Liver (tissue), 8 donors: ENCODE measurements at regions not wholly inside any gene's neighbourhood (a gene's known extent, or its start where the extent isn't known, plus 50 kb on each side); places are given as distances from the start of the nearest gene placed in this dataset.

Source experiments
- DNase-seq: peaks from one replicate; pipeline ENCODE4 v3.0.0-alpha.2; 2017; ENCODE audit warnings: low spot score
- H3K27ac ChIP-seq, 2 donors: one replicate each; pipeline ENCODE4 v1.7.0; 2013; ENCODE audit warnings: inconsistent platforms in 2 of 2, low read length in 2 of 2, control low read depth in 1 of 2, low read depth in 1 of 2, mild to moderate bottlenecking in 1 of 2
- H3K27me3 ChIP-seq, 4 donors: one replicate each; pipeline versions ENCODE4 v1.6.1 to v1.7.0; 2013; ENCODE audit warnings: low read length in 3 of 4, inconsistent platforms in 1 of 4, mild to moderate bottlenecking in 1 of 4, moderate library complexity in 1 of 4; ENCODE audit not compliant: control insufficient read depth in 4 of 4, insufficient read depth in 4 of 4
- H3K36me3 ChIP-seq, 4 donors: one replicate each; pipeline versions ENCODE4 v1.6.1 to v1.7.0; 2013; ENCODE audit warnings: low read length in 3 of 4, mild to moderate bottlenecking in 3 of 4, low read depth in 1 of 4, moderate library complexity in 1 of 4; ENCODE audit not compliant: control insufficient read depth in 4 of 4, insufficient read depth in 3 of 4
- H3K4me1 ChIP-seq, 4 donors: one replicate each; pipeline versions ENCODE4 v1.6.1 to v1.7.0; 2013; ENCODE audit warnings: low read length in 3 of 4, mild to moderate bottlenecking in 3 of 4, moderate library complexity in 1 of 4; ENCODE audit not compliant: control insufficient read depth in 4 of 4, insufficient read depth in 4 of 4
- H3K4me3 ChIP-seq, 3 donors: one replicate each; pipeline versions ENCODE4 v1.6.1 to v1.7.0; 2013; ENCODE audit warnings: low read length in 3 of 3, control low read depth in 1 of 3, low read depth in 1 of 3, mild to moderate bottlenecking in 1 of 3
- H3K9ac ChIP-seq, 2 donors: one replicate each; pipeline ENCODE4 v1.7.0; 2013; ENCODE audit warnings: low read length in 2 of 2, mild to moderate bottlenecking in 2 of 2, moderate library complexity in 2 of 2, control low read depth in 1 of 2, low read depth in 1 of 2
- H3K9me3 ChIP-seq, 4 donors: one replicate each; pipeline versions ENCODE4 v1.6.1 to v1.7.0; 2013; ENCODE audit warnings: low read length in 3 of 4; ENCODE audit not compliant: control insufficient read depth in 4 of 4
- EGR1 ChIP-seq, 2 donors: IDR thresholded peaks; 2 replicates each; pipeline ENCODE4 v1.6.1; 2016 to 2018; ENCODE audit warnings: antibody characterized with exemption in 2 of 2, low read depth in 2 of 2
- FOXA1 ChIP-seq: IDR thresholded peaks from 2 replicates; pipeline ENCODE4 v1.6.1; 2016; ENCODE audit warnings: antibody characterized with exemption
- FOXA2 ChIP-seq: IDR thresholded peaks from 2 replicates; pipeline ENCODE4 v1.6.1; 2016; ENCODE audit warnings: antibody characterized with exemption
- GABPA ChIP-seq, 2 donors: IDR thresholded peaks in 1 of 2; conservative IDR thresholded peaks in 1 of 2; 2 replicates each; pipeline ENCODE4 v1.6.1; 2016; ENCODE audit warnings: antibody characterized with exemption in 2 of 2, mild to moderate bottlenecking in 1 of 2, moderate library complexity in 1 of 2
- HNF4A ChIP-seq, 2 donors: conservative IDR thresholded peaks; 2 replicates each; pipeline ENCODE4 v1.6.1; 2016; ENCODE audit warnings: antibody characterized with exemption in 2 of 2, mild to moderate bottlenecking in 2 of 2
- HNF4G ChIP-seq: IDR thresholded peaks from 2 replicates; pipeline ENCODE4 v1.6.1; 2016; ENCODE audit warnings: antibody characterized with exemption
- JUND ChIP-seq, 2 donors: IDR thresholded peaks; 2 replicates each; pipeline ENCODE4 v1.6.1; 2016; ENCODE audit warnings: antibody characterized with exemption in 2 of 2
- NR2F2 ChIP-seq: IDR thresholded peaks from 2 replicates; pipeline ENCODE4 v1.6.1; 2016; ENCODE audit warnings: antibody characterized with exemption
- RAD21 ChIP-seq, 2 donors: IDR thresholded peaks; 2 replicates each; pipeline ENCODE4 v1.6.1; 2016; ENCODE audit warnings: antibody characterized with exemption in 2 of 2, mild to moderate bottlenecking in 2 of 2
- REST ChIP-seq: IDR thresholded peaks from 2 replicates; pipeline ENCODE4 v1.6.1; 2016; ENCODE audit warnings: antibody characterized with exemption, mild to moderate bottlenecking
- RXRA ChIP-seq, 2 donors: IDR thresholded peaks; 2 replicates each; pipeline ENCODE4 v1.6.1; 2017 to 2018; ENCODE audit warnings: antibody characterized with exemption in 2 of 2, mild to moderate bottlenecking in 1 of 2
- SP1 ChIP-seq: IDR thresholded peaks from 2 replicates; pipeline ENCODE4 v1.6.1; 2018; ENCODE audit warnings: antibody characterized with exemption, mild to moderate bottlenecking
- TAF1 ChIP-seq: conservative IDR thresholded peaks from 2 replicates; pipeline ENCODE4 v1.6.1; 2016; ENCODE audit warnings: antibody characterized with exemption, mild to moderate bottlenecking
- YY1 ChIP-seq: IDR thresholded peaks from 2 replicates; pipeline ENCODE4 v1.6.1; 2016; ENCODE audit warnings: antibody characterized with exemption, mild to moderate bottlenecking
- WGBS: extraction: QIAGEN DNeasy Blood & Tissue Kit; methylation state at CpG from one replicate; pipeline ENCODE4 v1.1.7; 2013; 5-methylcytosine and 5-hydroxymethylcytosine counted together
- TF ChIP-seq, protein P1 (sequence below): IDR thresholded peaks from 2 replicates; pipeline ENCODE4 v1.6.1; 2016; ENCODE audit warnings: antibody characterized with exemption
- TF ChIP-seq, protein P2 (sequence below): IDR thresholded peaks from 2 replicates; pipeline ENCODE4 v1.6.1; 2016; ENCODE audit warnings: antibody characterized with exemption
- TF ChIP-seq, protein P3 (sequence below): IDR thresholded peaks from 2 replicates; pipeline ENCODE4 v1.6.1; 2016; ENCODE audit warnings: antibody characterized with exemption
- TF ChIP-seq, protein P4 (sequence below): fragments of 150-350 bp; IDR thresholded peaks from 2 replicates; pipeline ENCODE4 v1.5.1; 2017; ENCODE audit warnings: improper control_type of control experiment, low read depth, low read length; ENCODE audit not compliant: missing input control
- donor health status: healthy.
- donor health status: healthy.
- donor health status: healthy.
- donor health status: healthy.
- donor health status: healthy.

DNA sequence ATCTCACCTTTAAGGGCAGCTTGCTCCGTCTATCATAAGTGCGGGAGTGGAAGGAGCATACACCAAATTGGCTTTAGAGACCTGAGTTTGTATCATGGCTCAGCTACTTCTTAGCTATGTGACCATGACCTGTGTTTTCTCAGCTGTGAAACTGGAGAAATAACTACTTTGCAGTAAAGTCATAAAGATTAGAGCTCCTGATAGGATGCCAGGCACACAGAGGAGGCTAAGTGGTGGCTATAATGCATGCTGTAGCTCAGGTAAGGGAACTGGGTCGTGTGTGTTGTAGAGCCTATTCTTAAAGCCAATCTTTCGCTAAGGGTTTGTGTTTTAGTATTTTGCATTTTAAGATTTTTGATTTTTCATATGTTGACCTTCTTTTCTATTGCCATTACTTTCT, 451.5 kb upstream of the MAN1A1 start:
- H3K27me3 ChIP-seq = no peaks in the 10 kb centered on the region
- 67% methylated on average over 4 of the region's 4 CpGs for WGBS

More for the DNA sequence above, 451.5 kb upstream of the MAN1A1 start:
- Histone ChIP-seq H3K27ac (no peak overlapping the region), H3K36me3 (no peaks in the 10 kb centered on the region), H3K4me1 (no peaks in the 10 kb centered on the region), H3K4me3 (no peak overlapping the region), H3K9me3 (no peaks in the 10 kb centered on the region), H3K9ac (no peak overlapping the region)
- no peak for TF ChIP-seq FOXA1
- TF ChIP-seq SP1 = no peak
- TF ChIP-seq HNF4A (conservative IDR thresholded peaks at IDR 0.05) = no peak
- TF ChIP-seq HNF4G = no peak
- TF ChIP-seq, protein P1, sequence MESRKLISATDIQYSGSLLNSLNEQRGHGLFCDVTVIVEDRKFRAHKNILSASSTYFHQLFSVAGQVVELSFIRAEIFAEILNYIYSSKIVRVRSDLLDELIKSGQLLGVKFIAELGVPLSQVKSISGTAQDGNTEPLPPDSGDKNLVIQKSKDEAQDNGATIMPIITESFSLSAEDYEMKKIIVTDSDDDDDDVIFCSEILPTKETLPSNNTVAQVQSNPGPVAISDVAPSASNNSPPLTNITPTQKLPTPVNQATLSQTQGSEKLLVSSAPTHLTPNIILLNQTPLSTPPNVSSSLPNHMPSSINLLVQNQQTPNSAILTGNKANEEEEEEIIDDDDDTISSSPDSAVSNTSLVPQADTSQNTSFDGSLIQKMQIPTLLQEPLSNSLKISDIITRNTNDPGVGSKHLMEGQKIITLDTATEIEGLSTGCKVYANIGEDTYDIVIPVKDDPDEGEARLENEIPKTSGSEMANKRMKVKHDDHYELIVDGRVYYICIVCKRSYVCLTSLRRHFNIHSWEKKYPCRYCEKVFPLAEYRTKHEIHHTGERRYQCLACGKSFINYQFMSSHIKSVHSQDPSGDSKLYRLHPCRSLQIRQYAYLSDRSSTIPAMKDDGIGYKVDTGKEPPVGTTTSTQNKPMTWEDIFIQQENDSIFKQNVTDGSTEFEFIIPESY = no peak
- no peak for TF ChIP-seq RXRA (IDR thresholded peaks at IDR 0.05)
- TF ChIP-seq YY1 = no peak
- TF ChIP-seq, protein P2, sequence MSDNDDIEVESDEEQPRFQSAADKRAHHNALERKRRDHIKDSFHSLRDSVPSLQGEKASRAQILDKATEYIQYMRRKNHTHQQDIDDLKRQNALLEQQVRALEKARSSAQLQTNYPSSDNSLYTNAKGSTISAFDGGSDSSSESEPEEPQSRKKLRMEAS = no peak
- no peak for TF ChIP-seq NR2F2
- TF ChIP-seq, protein P3, sequence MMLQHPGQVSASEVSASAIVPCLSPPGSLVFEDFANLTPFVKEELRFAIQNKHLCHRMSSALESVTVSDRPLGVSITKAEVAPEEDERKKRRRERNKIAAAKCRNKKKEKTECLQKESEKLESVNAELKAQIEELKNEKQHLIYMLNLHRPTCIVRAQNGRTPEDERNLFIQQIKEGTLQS = no peak
- TF ChIP-seq GABPA (IDR thresholded peaks at IDR 0.05 in 1 of 2, conservative IDR thresholded peaks at IDR 0.05 in 1 of 2) = no peak
- no peak for TF ChIP-seq FOXA2
- TF ChIP-seq JUND (IDR thresholded peaks at IDR 0.05) = no peak
- TF ChIP-seq EGR1 (IDR thresholded peaks at IDR 0.05; ENCODE audit: low read depth in 2 of 2) = no peak
- no peak for TF ChIP-seq TAF1
- no peak for TF ChIP-seq RAD21 (IDR thresholded peaks at IDR 0.05)
- no peak for TF ChIP-seq REST
- TF ChIP-seq, protein P4, sequence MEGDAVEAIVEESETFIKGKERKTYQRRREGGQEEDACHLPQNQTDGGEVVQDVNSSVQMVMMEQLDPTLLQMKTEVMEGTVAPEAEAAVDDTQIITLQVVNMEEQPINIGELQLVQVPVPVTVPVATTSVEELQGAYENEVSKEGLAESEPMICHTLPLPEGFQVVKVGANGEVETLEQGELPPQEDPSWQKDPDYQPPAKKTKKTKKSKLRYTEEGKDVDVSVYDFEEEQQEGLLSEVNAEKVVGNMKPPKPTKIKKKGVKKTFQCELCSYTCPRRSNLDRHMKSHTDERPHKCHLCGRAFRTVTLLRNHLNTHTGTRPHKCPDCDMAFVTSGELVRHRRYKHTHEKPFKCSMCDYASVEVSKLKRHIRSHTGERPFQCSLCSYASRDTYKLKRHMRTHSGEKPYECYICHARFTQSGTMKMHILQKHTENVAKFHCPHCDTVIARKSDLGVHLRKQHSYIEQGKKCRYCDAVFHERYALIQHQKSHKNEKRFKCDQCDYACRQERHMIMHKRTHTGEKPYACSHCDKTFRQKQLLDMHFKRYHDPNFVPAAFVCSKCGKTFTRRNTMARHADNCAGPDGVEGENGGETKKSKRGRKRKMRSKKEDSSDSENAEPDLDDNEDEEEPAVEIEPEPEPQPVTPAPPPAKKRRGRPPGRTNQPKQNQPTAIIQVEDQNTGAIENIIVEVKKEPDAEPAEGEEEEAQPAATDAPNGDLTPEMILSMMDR = no peak
- DNase-seq = no peak
